Dedifferentiated amniotic fluid mesenchymal stem cell (primary cell): ENCODE measurements at regions not wholly inside any gene's neighbourhood (a gene's known extent, or its start where the extent isn't known, plus 50 kb on each side); places are given as distances from the start of the nearest gene placed in this dataset.
"Not testable (repeated sequence)": the region's sequence is repeated elsewhere in the genome, so short reads cannot be mapped to it uniquely, and the experiment has no call there.

ENCODE experiments used
- DNase-seq: peaks from one replicate; pipeline ENCODE4 v3.0.0-alpha.2; 2016; ENCODE audit errors: extremely low spot score

DNA sequence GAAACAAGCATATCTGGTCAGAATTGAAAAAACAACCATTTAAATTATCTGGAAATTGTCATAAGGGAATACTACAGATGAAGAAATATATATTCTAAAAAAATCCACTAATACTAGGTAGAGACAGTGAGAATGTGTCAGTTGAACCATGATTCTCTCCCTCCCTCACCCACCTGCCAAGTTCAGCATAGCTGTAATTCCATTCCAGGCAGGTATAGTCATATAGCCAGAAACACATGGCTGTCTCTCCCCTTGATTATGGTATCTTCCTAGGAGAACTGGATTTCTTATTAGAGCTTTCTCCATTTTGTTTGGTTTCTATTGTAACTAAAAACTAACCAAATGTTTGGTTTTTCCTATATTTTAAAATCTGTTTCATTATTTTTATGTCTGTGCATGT is 509.2 kb downstream of the CDH10 start:
- no peak for DNase-seq

DNA sequence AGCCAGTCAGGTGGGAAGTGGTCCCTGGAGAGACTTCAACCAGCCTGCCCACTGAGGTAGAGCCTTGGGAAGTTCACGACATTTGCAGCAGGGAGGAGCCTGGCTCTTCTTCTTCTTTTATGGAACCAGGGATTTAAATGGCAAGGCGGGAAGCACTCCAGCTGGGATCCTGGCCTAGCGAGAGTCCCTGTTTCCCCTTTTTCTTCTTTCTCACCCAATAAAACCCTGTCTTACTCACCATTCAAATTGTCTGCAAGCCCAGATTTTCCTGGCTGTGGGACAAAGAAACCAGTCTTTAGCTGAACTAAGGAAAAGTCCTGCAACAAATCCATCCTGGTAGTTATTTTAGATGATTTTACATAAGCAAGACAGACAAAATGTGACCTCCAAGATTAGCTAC is 503.7 kb downstream of the CDH10 start:
- no peak for DNase-seq

DNA sequence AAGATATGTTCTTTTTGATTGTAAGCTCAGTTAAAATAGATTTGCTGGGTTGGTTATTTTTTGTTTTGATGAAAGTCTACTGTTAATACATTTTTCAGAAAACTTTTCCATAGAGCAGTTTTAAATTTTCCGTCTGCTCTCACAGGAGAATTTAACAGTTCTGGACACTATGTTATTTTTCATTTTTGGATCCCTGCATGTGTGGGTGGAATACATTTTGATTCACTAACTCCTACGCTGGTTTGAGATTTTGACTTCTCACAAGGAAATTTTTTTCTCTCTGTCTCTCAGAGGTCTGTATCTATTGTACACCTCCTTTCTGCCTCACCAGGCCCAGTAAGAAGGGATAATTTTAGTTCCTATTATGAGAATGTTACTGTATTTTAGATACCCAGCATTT is 502.4 kb downstream of the CDH10 start:
- no peak for DNase-seq

DNA sequence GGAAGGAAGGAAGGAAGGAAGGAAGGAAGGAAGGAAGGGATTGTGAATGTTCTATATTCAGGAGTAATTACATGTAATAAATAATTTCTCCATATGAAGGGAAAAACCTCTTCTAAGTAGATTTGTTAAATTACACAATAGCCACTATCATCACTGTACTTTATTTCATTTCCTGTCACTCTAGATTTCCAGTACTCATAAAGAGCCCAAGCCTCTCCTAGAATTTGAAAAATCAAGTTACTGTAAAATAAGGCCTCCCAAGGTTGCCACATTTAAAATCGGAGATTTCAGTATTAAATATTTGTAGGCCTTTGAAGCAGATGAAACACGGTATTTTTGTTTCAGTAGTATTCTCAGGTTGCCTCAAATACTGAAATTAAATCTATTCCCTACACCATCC is 499.0 kb downstream of the CDH10 start:
- DNase-seq: no peak

DNA sequence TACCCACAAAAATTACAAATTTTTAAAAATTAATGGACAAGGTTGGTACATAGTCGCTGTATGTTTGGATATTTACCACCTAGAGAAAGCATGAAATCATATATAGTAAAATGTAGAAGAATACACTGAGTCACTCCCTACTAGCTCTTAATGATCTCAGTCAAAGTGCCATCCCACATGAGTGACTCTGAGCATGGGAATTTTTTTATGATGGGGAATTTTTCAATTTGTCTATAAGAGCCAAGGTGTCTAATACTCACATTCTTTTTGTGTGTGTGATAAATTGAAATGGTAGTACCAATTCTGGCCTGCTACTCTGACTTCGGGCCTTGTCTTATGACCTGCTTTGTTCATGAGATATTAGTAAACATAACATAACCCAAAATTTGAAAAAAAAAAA is 483.2 kb downstream of the CDH10 start:
- DNase-seq: no peak

DNA sequence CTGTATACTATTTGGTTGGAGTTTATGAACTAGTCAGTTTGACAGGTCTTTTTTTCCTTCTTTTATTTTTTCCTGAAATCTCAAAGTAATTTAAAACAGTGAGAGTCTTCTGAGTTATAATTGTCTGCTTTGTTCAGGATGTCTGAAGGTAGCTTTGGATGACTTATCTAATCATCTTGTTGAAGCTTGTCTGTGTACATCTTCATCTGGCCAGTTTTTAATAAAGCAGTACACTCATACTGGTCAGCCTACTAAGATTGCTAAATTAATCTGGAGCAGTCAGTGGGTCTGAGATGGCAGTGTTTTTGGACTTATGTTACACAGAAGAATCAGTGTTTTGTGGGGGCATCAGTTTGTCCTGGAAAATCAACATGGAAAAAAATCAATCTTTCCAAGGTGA is 482.4 kb downstream of the CDH10 start:
- no peak for DNase-seq

DNA sequence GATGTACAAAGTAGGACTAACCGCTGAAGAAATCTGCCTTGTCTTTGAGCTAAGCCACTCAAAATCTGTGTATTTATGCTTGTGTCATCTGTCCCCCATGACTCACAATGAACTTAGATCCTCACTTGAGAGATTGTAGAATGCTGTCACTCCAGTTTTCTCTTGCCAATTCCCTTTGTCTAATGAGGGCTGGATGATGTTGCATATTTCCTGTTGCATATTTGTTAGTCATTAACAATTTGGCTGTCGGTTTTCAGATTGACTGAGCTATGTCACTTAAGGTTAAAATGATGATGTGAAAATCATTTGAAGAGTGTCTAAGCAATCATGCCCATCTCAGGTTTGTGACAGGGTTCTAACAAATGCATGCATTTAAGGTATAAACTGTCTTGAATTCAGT is 481.7 kb downstream of the CDH10 start:
- no peak for DNase-seq

DNA sequence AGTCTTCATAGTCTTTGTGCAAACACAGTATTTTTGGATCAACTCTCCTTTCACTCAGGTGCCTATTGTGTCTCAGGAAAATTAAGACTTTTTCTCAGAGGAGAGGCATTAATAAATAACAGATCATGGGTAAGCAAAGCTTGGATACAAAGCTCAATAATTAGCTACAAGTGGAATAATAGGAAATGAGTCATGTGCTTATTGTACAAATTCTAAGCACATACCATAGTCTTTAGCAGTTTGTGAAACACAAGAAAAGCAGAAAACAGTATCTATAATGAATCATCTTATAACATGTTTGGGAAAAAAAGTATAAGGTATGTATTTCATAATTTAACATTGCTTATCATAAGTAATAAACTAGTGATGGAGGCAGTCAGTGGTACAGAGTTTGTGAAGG is 477.0 kb downstream of the CDH10 start:
- DNase-seq: no peak

DNA sequence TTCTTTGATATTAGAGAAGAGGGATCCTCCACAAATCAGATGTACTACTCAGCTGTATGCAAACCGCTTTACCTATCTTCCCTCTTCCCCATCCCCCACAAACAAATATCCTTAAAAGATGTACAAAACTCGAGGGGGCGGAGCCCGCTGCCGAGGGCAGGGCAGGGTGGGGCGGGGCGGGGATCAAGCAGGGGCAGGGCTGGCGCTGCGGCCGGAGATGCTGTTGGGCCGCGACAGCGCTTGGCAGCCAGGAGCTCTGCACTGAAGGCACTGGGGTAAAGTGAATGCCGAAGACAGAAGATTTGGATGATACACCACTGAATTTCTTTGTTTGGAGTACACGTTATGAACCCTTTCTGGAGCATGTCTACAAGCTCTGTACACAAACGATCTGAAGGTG is 474.8 kb downstream of the CDH10 start:
- no peak for DNase-seq

DNA sequence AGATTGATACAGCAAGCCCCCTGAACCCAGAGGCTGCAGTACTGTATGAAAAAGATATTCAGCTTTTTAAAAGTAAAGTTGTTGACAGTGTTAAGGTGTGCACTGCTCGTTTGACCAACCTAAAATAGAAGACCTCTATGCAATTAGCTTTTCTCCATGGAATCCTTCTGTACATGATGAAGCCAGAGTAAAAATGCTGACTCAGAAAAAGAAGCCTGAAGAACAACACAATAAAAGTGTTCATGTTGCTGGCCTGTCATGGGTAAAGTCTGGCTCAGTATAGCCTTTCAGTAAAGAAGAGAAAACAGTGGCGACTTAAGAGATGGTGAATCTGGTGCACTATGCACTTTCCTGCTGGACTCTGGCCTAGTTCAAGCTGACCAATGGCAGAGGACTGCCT is 473.8 kb downstream of the CDH10 start:
- not testable (repeated sequence) for DNase-seq

DNA sequence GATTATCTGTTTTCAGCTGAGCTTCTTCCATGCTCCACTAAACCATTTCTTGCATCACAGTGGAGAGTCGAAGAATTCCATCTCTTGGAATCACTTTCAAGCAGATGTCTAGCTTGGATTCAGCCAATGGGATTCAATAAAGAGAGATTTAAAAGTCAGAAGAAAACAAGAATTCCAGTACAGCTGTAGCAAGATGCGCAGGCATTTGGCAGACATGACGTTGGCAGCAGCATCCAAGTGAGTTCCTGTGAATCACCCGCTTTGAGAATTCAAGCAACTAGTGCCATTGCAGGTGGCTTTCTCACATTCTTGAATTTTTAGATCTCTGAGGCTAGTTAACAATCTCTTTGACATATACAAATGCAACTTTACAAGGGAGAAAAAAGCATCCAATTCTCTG is 467.0 kb downstream of the CDH10 start:
- DNase-seq: no peak

DNA sequence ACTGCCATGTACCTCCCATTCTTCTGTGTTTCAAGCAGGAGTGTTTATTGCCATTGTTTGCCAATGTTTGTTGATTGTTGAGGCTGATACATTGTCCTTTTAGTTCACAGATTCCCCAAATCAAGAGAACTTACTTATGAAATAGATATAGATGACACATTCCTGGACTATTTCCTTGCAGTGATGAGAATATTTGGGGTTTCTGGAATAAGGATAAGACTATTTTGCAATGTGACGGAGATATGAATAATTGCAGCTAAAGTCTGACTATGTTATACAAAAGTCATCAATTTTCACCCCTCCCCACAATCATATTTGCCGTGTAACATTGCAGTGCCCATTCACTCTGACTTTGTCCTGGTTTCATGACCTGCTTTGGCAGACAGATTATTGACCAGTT is 460.8 kb downstream of the CDH10 start:
- no peak for DNase-seq

DNA sequence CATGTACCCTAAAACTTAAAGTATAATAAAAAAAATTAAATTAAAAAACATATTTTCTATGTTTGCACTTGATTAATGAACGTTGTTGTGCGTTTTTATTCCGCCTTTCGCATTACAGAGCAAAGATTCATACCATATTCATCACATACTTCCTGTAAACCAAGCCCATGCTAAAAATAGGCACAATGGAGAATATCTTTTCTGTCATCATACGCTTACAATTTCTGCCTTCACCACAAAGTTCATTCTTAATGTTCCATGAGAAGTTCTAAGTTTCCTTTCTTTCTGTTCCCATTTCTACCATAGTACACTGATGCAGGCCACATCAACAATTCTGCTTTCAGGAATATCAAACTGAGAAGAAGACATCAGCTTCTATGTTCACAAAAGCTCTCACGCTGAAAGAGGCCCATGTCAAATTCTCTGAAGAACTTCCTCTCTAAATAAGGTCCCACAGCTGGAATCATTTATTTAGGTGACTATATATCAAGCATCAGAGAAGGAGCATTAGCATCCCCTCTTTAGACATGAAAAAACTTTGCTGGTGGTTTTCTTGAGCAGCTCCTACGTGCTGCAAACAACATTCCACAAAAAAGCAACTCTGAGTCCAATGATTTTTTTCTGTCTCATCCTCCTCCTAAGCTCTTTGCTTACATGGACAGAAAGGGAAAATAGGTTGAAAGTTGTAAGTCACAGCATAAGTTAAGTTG is 456.4 kb downstream of the CDH10 start:
- DNase-seq: no peak

DNA sequence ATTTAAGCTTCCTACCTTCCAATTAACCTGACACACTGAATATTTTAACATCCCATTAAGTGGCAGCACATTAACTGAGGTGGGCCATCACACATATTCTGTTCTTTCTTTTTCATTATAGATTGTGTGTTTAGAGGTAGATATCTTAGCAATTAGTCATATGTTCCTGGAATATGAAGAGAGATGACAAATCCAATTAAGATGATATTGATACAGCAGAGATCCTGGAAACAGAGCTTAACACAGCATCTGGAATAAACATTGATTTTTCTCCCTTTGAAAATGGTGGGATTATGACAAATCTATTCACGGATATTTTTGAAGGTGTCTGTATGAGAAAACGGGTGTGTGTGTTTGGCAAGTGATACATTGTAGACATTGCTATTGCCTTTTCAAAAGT is 448.0 kb downstream of the CDH10 start:
- no peak for DNase-seq

DNA sequence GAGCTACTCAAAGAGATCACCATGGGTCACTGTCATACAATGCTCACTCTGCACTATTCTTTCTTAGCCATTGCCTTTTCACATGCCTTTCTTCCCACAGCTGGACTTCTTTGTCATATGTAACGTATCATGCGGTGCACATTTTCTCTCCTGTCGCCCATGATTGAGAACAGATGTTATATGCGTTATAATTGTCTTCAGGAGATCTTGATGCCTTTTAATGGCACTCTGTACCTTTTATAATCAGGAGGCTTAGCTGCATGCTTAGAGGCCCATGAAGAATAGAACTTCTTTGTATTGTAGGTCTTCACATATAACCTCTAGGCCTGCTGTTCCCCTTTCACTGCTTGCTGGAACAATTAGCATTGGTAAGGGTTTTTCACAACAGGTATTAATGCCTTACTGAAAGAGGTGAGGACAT is 436.1 kb downstream of the CDH10 start:
- no peak for DNase-seq

DNA sequence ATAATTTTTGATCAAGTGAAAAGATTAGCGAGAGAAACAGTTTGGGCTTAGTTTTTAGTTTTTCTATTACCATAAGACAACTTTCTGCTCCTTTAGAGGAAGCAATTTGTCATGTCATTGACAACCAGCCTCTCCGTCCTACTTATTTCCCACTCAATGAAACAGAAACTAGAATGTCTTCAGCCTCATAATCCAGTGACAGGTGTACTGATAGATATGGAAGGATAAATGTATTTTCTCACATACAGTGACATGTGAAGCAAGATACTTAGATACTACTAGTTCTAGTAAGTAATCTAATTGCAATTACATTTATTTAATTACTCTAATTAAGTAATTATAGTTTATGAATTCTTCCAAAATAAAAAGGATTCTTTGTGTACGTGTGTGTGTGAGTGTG is 429.7 kb downstream of the CDH10 start:
- DNase-seq: no peak

DNA sequence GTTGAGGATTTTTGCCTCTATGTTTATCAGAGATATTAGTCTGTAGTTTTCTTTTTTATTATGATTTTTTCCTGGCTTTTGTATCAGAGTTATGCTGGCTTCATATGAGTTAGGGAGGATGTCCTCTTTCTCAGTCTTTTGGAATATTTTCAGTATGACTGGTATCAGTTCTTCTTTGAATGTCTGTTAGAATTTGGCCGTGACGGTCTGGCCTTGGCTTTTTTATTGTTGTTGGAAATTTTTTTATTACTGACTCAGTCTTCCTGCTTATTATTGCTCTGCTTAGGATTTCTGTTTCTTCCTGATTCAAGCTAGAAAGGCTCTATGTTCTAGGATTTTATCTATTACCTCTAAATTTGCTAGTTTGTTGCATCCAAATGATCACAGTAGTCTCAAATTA is 421.9 kb downstream of the CDH10 start:
- DNase-seq: peak; percentile 57

DNA sequence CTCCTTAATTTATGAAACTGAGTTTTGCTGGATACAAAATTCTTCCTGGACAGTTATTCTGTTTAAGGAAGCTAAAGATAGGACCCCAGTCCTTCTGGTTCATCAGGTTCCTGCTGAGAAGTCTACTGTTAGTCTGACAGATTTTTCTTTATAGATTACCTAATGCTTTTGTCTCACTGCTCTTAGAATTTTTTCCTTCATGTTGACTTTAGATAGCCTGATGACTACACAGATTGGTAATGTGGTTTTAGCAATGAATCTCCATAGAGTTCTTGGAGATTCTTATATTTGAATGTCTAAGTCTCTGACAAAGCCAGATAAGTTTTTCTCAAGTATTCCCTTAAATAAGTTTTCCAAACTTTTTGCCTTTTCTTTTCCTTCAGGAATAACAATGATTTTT is 419.7 kb downstream of the CDH10 start:
- DNase-seq: no peak

DNA sequence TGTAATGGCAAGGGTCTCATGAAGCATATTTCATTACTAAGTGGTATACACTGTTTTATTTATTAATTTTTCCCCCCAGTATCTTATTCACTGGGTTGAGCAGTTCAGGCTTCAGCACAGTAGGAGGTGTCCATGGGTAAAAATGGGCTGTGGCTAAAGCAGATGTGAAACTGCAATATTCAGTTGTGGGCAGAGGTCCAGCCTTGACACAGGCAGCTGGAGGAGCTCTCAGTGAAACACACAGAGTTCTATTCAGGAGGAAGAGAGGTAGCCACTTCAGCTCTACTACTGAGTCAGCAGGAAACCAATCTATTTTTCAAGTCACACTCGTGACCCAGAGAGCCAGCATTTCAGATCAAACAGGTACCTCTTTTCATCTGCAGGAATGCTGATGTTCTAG is 418.3 kb downstream of the CDH10 start:
- DNase-seq: no peak

DNA sequence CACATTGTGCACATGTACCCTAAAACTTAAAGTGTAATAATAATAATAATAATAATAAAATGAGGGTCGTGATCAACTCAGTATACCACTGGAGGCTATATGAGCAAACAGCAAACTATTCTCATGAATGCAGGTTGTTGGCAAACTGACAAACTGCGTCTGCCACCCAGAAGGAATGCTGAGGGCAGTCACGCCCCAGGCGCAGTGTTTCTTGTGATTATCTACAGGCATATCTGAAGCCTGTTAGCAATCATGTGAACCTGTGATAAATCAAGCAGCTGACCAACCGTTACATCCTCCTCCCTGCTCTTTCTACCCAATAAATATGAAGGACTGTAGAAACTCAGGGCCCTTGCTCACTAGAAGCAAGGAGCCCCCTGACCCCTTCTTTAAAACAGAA is 416.9 kb downstream of the CDH10 start:
- not testable (repeated sequence) for DNase-seq

DNA sequence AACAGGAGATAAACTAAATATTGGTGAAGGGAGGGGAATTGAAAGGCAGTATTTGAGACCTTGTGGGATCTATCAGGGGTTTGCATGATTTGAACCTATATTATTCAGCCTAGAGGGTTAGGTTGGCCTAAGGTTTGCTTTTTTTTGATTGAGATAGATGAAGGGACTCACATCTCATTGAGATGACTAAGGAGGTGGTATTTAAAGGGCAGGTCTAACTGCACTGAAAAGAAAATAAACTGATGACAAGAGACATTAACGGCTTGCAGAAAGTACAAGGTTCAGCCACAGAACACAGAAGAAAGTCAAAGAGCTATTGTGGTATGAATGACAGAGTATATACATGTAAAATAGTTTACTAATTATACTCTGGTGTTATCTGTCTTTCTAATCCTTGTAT is 412.7 kb downstream of the CDH10 start:
- DNase-seq: no peak

DNA sequence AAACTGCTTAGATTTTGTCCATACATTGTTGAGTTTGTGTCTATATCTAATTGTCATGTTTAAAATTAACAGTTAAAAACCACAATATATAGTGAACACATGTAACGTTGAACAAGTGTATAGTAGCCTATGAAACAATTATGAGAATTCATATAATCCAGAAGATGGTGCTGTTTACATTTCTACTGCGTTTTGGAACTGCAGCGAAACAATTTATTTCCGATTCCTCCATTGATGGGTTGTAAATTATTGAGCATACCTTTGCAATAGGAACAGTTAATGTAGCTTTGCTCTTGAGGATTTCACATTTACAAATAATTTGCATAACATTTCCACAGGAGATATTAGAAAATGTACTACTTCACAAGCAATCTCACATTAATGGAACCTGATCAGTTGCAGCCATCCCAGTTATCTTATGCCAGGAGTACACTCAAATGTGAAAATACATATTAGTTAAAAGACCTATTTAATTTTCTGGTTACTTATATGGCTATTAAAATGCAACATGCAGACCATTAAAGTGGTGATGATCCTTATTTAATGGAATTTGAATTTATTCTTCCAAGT is 411.8 kb downstream of the CDH10 start:
- no peak for DNase-seq

DNA sequence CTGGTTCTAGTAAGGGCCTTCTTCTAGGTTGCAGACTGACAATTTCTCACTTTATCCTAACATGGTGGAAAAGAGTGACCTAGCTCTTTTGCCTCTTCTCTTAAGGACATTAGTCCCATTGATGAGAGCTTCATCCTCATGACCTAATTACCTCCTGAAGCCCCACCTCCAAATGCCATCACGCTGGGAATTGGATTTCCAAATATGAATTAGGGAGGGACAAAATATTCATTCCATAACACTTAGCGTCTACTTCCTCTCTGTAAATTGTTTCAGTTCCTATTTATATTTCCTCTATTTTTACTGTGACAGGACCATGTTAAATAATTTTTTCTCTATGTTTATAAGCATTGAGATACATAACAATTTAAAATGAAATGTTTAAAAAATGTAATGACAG is 408.8 kb downstream of the CDH10 start:
- no peak for DNase-seq

DNA sequence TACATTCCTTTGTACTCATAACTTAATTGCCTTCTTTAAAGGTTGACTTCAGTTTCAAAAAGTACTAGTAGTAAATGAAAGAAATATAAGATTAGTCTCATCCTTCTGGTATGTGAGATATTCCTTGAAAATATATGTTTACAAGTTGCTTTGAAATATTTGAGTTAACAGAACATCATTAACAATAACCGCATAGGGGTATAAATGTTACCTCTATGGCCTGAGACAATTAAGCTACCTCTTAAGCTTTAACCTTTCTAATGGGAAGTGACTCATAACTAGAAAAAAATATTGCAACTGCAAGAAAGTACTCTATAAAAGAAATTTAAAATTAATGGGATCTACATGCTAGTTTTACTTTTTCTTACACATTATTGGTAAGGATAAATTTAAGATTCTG is 399.0 kb downstream of the CDH10 start:
- no peak for DNase-seq
